MM.1S (cell line): ENCODE measurements at regions not wholly inside any gene's neighbourhood (a gene's known extent, or its start where the extent isn't known, plus 50 kb on each side); places are given as distances from the start of the nearest gene placed in this dataset.

Experiments
- CTCF ChIP-seq: fragments of 300-600 bp; sonication (generic); IDR thresholded peaks from 2 replicates; pipeline ENCODE4 v1.5.1; 2016; ENCODE audit warnings: antibody characterized with exemption, low read length, mixed read lengths
- EZH2phosphoT487 ChIP-seq: fragments of 300-600 bp; sonication (generic); IDR thresholded peaks from 2 replicates; pipeline ENCODE4 v1.6.1; 2018; ENCODE audit warnings: antibody characterized with exemption, low read length

DNA sequence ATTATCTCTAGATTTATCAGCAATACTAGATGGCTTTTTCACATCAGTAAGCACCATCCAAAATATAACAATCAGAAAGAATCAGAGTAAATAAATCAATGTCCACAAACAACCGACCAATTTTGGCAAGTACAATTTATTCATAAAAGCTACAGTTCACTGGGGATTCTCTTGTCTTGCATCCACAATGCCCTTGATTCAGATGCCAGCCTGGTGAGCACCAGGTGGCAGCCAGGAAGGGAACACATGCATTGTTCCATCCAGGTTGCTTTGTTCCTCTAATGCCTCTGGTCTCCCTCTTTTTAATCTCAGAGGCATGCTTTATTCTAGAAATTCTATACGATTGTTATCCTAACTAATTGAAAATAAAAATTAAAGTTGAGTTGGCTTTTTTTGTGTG, 242.1 kb upstream of the KIRREL3 start:
- TF ChIP-seq CTCF (no peak), EZH2phosphoT487 (no peak)
